ENCODE measurements at regions not wholly inside any gene's neighbourhood (a gene's known extent, or its start where the extent isn't known, plus 50 kb on each side); places are given as distances from the start of the nearest gene placed in this dataset.

DNA sequence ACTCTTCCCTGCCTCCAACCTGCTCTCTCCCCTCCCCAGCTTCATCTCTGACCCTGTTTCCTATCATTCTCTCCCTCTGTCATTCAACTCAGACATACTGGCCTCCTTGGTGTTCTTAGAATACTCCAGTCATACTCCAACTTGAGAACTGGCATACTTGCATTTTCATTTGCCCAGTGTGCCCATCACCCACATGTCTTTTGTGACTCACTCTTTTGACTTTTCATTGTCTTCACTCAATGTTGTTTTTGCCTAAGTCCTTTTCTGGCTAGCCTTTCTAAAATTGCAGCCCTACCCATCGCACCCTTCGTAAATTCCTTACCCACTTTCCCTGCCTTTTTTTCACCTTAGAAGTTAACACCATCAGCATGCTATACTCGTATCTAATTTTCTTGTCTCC lies 77.0 kb upstream of the CD2AP start:
- H2AFZ ChIP-seq (ENCODE audit: low read length), result no peak overlapping the region
- ChIA-PET CTCF (ENCODE audit: low intra/inter-chr PET ratio, low total read pairs) (no interaction called here), POLR2A (no interaction called here)
- in situ Hi-C loops (cut with HindIII; ENCODE audit: extremely low pct_ligation_motif_present, low pct_unique_long_range_greater_than_20kb), result no loop called here
- ATAC-seq (no peak), DNase-seq (ENCODE audit: low spot score) (no peak), FAIRE-seq (no peak)
- H3K9ac ChIP-seq (ENCODE audit: insufficient read depth, low read depth, low read length), result no peak overlapping the region
- peaks cover 8% of the 10 kb centered on the region for H3K4me1 ChIP-seq (ENCODE audit: insufficient read depth, low read length)
- 26% methylated on average over 3 of the region's 3 CpGs for WGBS (ENCODE audit: low lambda C conversion rate)
- H4K20me1 ChIP-seq (ENCODE audit: insufficient read depth, low read length), result no peaks in the 10 kb centered on the region
- no TSS peak for BruUV-seq (replicated peaks)
- peaks cover 0 to 9% of the 10 kb centered on the region in 2 experiments; a peak in 1 of 5 replicates for H3K27me3 ChIP-seq (ENCODE audit: control insufficient read depth in 1 of 2, insufficient read depth in 2 of 2, low read length in 2 of 2)
- H3K9me3 ChIP-seq (ENCODE audit: low read length), result no peaks in the 10 kb centered on the region
- no peaks in the 10 kb centered on the region for H3K79me2 ChIP-seq (ENCODE audit: insufficient read depth, low read length)
- TF ChIP-seq ZNF296 (CRISPR knock-in tag; conservative IDR thresholded peaks at IDR 0.05), result no peak
- no peak for TF ChIP-seq SRSF1 (optimal IDR thresholded peaks at IDR 0.05; ENCODE audit: low read depth, low read length)
- no peak overlapping the region for H3K4me2 ChIP-seq (ENCODE audit: low read depth, low read length)
- intact Hi-C loops (cut with micrococcal nuclease; ENCODE audit: unreplicated experiment), result no loop called here
- H3K36me3 ChIP-seq (replicated peaks in 1 of 2; ENCODE audit: control insufficient read depth in 1 of 2, insufficient read depth in 2 of 2, low read length in 2 of 2), result no peaks in the 10 kb centered on the region
- H3K4me3 ChIP-seq (replicated peaks in 1 of 3; ENCODE audit: insufficient read depth in 1 of 3, low read depth in 2 of 3, low read length in 3 of 3), result no peak overlapping the region
- no peak overlapping the region for H3K27ac ChIP-seq (ENCODE audit: extremely low read length, insufficient read depth, low read length)

DNA sequence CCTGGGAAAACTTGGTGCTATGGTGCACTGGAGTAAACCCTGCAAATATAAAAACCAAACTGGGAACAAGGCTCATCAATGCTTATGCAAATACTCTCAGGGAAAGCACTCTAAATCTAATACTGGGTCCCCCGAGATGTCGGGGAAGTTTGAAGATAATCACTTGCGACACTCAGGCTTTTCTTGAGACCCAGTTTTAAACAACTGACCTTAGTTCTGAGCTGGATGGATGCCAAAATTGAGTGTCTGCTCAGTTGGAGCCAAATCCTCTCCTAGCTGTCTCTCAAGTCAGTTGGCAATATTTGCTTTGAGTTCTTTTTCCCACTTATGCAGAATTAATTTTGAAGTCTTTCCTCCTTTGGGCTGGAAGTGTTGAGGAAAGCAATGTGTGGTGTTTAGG lies 75.5 kb upstream of the CD2AP start:
- no peak for TF ChIP-seq DR1 (CRISPR knock-in tag; IDR thresholded peaks at IDR 0.05)
- TF ChIP-seq ZNF780A (CRISPR knock-in tag; IDR thresholded peaks at IDR 0.05), result no peak
- TF ChIP-seq KDM1A (CRISPR knock-in tag; IDR thresholded peaks at IDR 0.05), result no peak
- no peak for TF ChIP-seq ISL2 (CRISPR knock-in tag; IDR thresholded peaks at IDR 0.05)
- no peak for TF ChIP-seq KDM3A (CRISPR knock-in tag; IDR thresholded peaks at IDR 0.05; ENCODE audit: low read depth)
- no peak for TF ChIP-seq ZNF30 (CRISPR knock-in tag; IDR thresholded peaks at IDR 0.05)
- no peak for TF ChIP-seq MAFG (CRISPR knock-in tag; IDR thresholded peaks at IDR 0.05)
- no peak for TF ChIP-seq KDM6A (CRISPR knock-in tag; IDR thresholded peaks at IDR 0.05; ENCODE audit: low read depth)
- FAIRE-seq, result no peak
- Histone ChIP-seq H4K20me1 (ENCODE audit: insufficient read depth, low read length) (no peaks in the 10 kb centered on the region), H3K4me3 (replicated peaks in 1 of 3; ENCODE audit: insufficient read depth in 1 of 3, low read depth in 2 of 3, low read length in 3 of 3) (no peak overlapping the region), H3K79me2 (ENCODE audit: insufficient read depth, low read length) (no peaks in the 10 kb centered on the region), H3K4me2 (ENCODE audit: low read depth, low read length) (no peak overlapping the region), H3K9ac (ENCODE audit: insufficient read depth, low read depth, low read length) (no peak overlapping the region), H3K9me3 (ENCODE audit: low read length) (no peaks in the 10 kb centered on the region), H3K4me1 (ENCODE audit: insufficient read depth, low read length) (peaks cover 10% of the 10 kb centered on the region), H2AFZ (ENCODE audit: low read length) (no peak overlapping the region), H3K36me3 (replicated peaks in 1 of 2; ENCODE audit: control insufficient read depth in 1 of 2, insufficient read depth in 2 of 2, low read length in 2 of 2) (no peaks in the 10 kb centered on the region), H3K27me3 (ENCODE audit: control insufficient read depth in 1 of 2, insufficient read depth in 2 of 2, low read length in 2 of 2) (peaks cover 0 to 9% of the 10 kb centered on the region in 2 experiments; a peak in 1 of 5 replicates), H3K27ac (ENCODE audit: extremely low read length, insufficient read depth, low read length) (no peak overlapping the region)
- in situ Hi-C loops (cut with HindIII; ENCODE audit: extremely low pct_ligation_motif_present, low pct_unique_long_range_greater_than_20kb), result no loop called here
- intact Hi-C loops (cut with micrococcal nuclease; ENCODE audit: unreplicated experiment), result no loop called here
- ChIA-PET CTCF (ENCODE audit: low intra/inter-chr PET ratio, low total read pairs) (no interaction called here), POLR2A (no interaction called here)
- BruUV-seq (replicated peaks), result no TSS peak
- no peak for DNase-seq (ENCODE audit: low spot score)
- 41% methylated on average over 3 of the region's 3 CpGs for WGBS (ENCODE audit: low lambda C conversion rate)
- no peak for ATAC-seq

Measured in HepG2 (cell line).